Tibial nerve (tissue), 4 donors: ENCODE measurements at regions not wholly inside any gene's neighbourhood (a gene's known extent, or its start where the extent isn't known, plus 50 kb on each side); places are given as distances from the start of the nearest gene placed in this dataset.

Experiments
- DNase-seq, 2 donors: peaks; one replicate each; pipeline ENCODE4 v3.0.0-alpha.2; 2019; ENCODE audit warnings: low spot score in 2 of 2
- H3K27ac ChIP-seq, 4 donors: fragments of 200-600 bp; sonication (generic) in 3 of 4; one replicate each; pipeline ENCODE4 v1.5.1; 2017 to 2019; ENCODE audit warnings: mild to moderate bottlenecking in 1 of 4
- H3K27me3 ChIP-seq, 2 donors: fragments of 200-600 bp; sonication (generic) in 1 of 2; one replicate each; pipeline versions ENCODE4 v1.5.1 to v1.6.0; 2017 to 2019
- H3K36me3 ChIP-seq, 3 donors: fragments of 200-600 bp; sonication (generic); one replicate each; pipeline ENCODE4 v1.5.1; 2018 to 2019
- H3K4me1 ChIP-seq, 4 donors: fragments of 200-600 bp; sonication (generic) in 3 of 4; one replicate each; pipeline ENCODE4 v1.5.1; 2017 to 2019
- H3K4me3 ChIP-seq, 4 donors: fragments of 200-600 bp; sonication (generic) in 3 of 4; one replicate each; pipeline ENCODE4 v1.5.1; 2017 to 2019; ENCODE audit warnings: mild to moderate bottlenecking in 1 of 4, moderate library complexity in 1 of 4
- H3K9me3 ChIP-seq, 4 donors: fragments of 200-600 bp; sonication (generic) in 3 of 4; one replicate each; pipeline ENCODE4 v1.5.1; 2017 to 2019
- CTCF ChIP-seq, 5 experiments: fragments of 200-600 bp in 3 of 5; fragments of 450-650 bp in 2 of 5; sonication (generic) in 3 of 5; IDR thresholded peaks; one replicate each; pipeline ENCODE4 v1.5.1; 2016 to 2019; ENCODE audit warnings: antibody characterized with exemption in 5 of 5, mild to moderate bottlenecking in 3 of 5, moderate library complexity in 2 of 5
- EP300 ChIP-seq, 2 donors: sonication (generic); formaldehyde crosslinking; IDR thresholded peaks; one replicate each; pipeline ENCODE4 v1.6.1; 2017; ENCODE audit warnings: antibody characterized with exemption in 2 of 2, mild to moderate bottlenecking in 1 of 2
- POLR2A ChIP-seq, 2 donors: fragments of 450-650 bp; IDR thresholded peaks; one replicate each; pipeline ENCODE4 v1.6.1; 2017; ENCODE audit warnings: antibody characterized with exemption in 2 of 2, mild to moderate bottlenecking in 2 of 2, moderate library complexity in 2 of 2
- WGBS, 2 donors: methylation state at CpG; one replicate each; pipeline ENCODE4 v1.1.5; 2018; 5-methylcytosine and 5-hydroxymethylcytosine counted together

GRCh38 chr1:96016219-96016618 lies 705.4 kb upstream of the PTBP2 start:
- no peaks in the 10 kb centered on the region for H3K4me1 ChIP-seq
- 72 to 73% methylated on average over 3 of the region's 3 CpGs for WGBS, 2 donors
- no peak overlapping the region for H3K27ac ChIP-seq
- H3K36me3 ChIP-seq = no peaks in the 10 kb centered on the region
- H3K27me3 ChIP-seq = no peaks in the 10 kb centered on the region
- TF ChIP-seq CTCF (IDR thresholded peaks at IDR 0.05) = no peak
- no peak for TF ChIP-seq EP300 (IDR thresholded peaks at IDR 0.05)
- TF ChIP-seq POLR2A (IDR thresholded peaks at IDR 0.05) = no peak
- DNase-seq = no peak
- no peaks in the 10 kb centered on the region for H3K9me3 ChIP-seq
- no peak overlapping the region for H3K4me3 ChIP-seq

GRCh38 chr1:96020378-96020777 lies 701.2 kb upstream of the PTBP2 start:
- Histone ChIP-seq H3K27ac (no peak overlapping the region), H3K4me1 (no peaks in the 10 kb centered on the region), H3K9me3 (no peaks in the 10 kb centered on the region), H3K27me3 (no peaks in the 10 kb centered on the region), H3K36me3 (no peaks in the 10 kb centered on the region), H3K4me3 (no peak overlapping the region)
- TF ChIP-seq EP300 (IDR thresholded peaks at IDR 0.05) = no peak
- no peak for TF ChIP-seq POLR2A (IDR thresholded peaks at IDR 0.05)
- no peak for TF ChIP-seq CTCF (IDR thresholded peaks at IDR 0.05)
- no peak for DNase-seq

- TF ChIP-seq EP300 (IDR thresholded peaks at IDR 0.05) = no peak
- no peak for TF ChIP-seq POLR2A (IDR thresholded peaks at IDR 0.05)
- TF ChIP-seq CTCF (IDR thresholded peaks at IDR 0.05) = no peak
- Histone ChIP-seq H3K27me3 (no peaks in the 10 kb centered on the region), H3K36me3 (no peaks in the 10 kb centered on the region), H3K4me1 (no peaks in the 10 kb centered on the region), H3K27ac (no peak overlapping the region), H3K9me3 (no peaks in the 10 kb centered on the region), H3K4me3 (no peak overlapping the region)
- 74 to 87% methylated on average over 1 of the region's 1 CpG for WGBS, 2 donors
- no peak for DNase-seq
Observed at GRCh38 chr1:96025062-96025461, 696.5 kb upstream of the PTBP2 start.

GRCh38 chr1:96028071-96028470 lies 693.5 kb upstream of the PTBP2 start:
- no peaks in the 10 kb centered on the region for H3K36me3 ChIP-seq
- no peaks in the 10 kb centered on the region for H3K4me1 ChIP-seq
- no peaks in the 10 kb centered on the region for H3K27me3 ChIP-seq
- H3K27ac ChIP-seq = no peak overlapping the region
- 87 to 94% methylated on average over 5 to 6 of the region's 7 CpGs for WGBS, 2 donors
- H3K9me3 ChIP-seq = no peaks in the 10 kb centered on the region
- no peak for TF ChIP-seq CTCF (IDR thresholded peaks at IDR 0.05)
- TF ChIP-seq EP300 (IDR thresholded peaks at IDR 0.05) = no peak
- TF ChIP-seq POLR2A (IDR thresholded peaks at IDR 0.05) = no peak
- DNase-seq = no peak
- no peak overlapping the region for H3K4me3 ChIP-seq

- no peak for TF ChIP-seq CTCF (IDR thresholded peaks at IDR 0.05)
- no peak for TF ChIP-seq POLR2A (IDR thresholded peaks at IDR 0.05)
- TF ChIP-seq EP300 (IDR thresholded peaks at IDR 0.05) = no peak
- H3K9me3 ChIP-seq = no peaks in the 10 kb centered on the region
- H3K36me3 ChIP-seq = no peaks in the 10 kb centered on the region
- H3K27ac ChIP-seq = no peak overlapping the region
- no peak for DNase-seq
- H3K4me1 ChIP-seq = no peaks in the 10 kb centered on the region
- H3K4me3 ChIP-seq = no peak overlapping the region
- WGBS, 2 donors = 82 to 93% methylated on average over 1 of the region's 1 CpG
- H3K27me3 ChIP-seq = no peaks in the 10 kb centered on the region
Observed at GRCh38 chr1:96030312-96030711, 691.3 kb upstream of the PTBP2 start.
